B cell (primary cell): ENCODE measurements at regions not wholly inside any gene's neighbourhood (a gene's known extent, or its start where the extent isn't known, plus 50 kb on each side); places are given as distances from the start of the nearest gene placed in this dataset.

ENCODE experiments used
- ATAC-seq: fragments of 200-7000 bp; cut with Tn5 transposase; one replicate; pipeline ENCODE4 v1.10.0; 2021; ENCODE audit warnings: low read depth, mild to moderate bottlenecking, moderate number of reproducible peaks, moderate library complexity
- CTCF ChIA-PET: fragments of 350-600 bp; sonication (Branson Sonifier 250); formaldehyde crosslinking; loops from one replicate; lab custom pipeline; 2021; ENCODE audit warnings: antibody characterized with exemption, inconsistent platforms; lab: Charles Lee
- POLR2A ChIA-PET: fragments of 350-600 bp; sonication (Branson Sonifier 250); formaldehyde crosslinking; loops from one replicate; lab custom pipeline; 2021; ENCODE audit warnings: antibody characterized with exemption; lab: Charles Lee
- DNase-seq: peaks from one replicate; pipeline ENCODE4 v3.0.0; 2013
- H2AFZ ChIP-seq: 2 replicates; pipeline ENCODE4 v1.6.1; 2012; ENCODE audit warnings: mild to moderate bottlenecking, low read depth, low read length; ENCODE audit not compliant: insufficient read depth, poor library complexity, severe bottlenecking
- H3K27ac ChIP-seq, 2 donors: 1 replicate in 1 of 2; 2 replicates in 1 of 2; pipeline ENCODE4 v1.5.1; 2012 to 2013; ENCODE audit warnings: low read length in 2 of 2, mild to moderate bottlenecking in 2 of 2, moderate library complexity in 1 of 2
- H3K27me3 ChIP-seq, 4 experiments: fragments of 200-600 bp in 1 of 4; sonication (generic) in 1 of 4; replicated peaks in 1 of 4; 1 replicate in 2 of 4; 2 replicates in 2 of 4; pipeline versions ENCODE4 v1.6.1 to v1.7.0; 2013 to 2016; ENCODE audit warnings: low read length in 3 of 4, mild to moderate bottlenecking in 2 of 4, mixed read lengths in 1 of 4, moderate library complexity in 1 of 4; ENCODE audit not compliant: insufficient read depth in 4 of 4, control insufficient read depth in 3 of 4; ENCODE audit errors: control extremely low read depth in 1 of 4
- H3K36me3 ChIP-seq, 2 experiments: replicated peaks in 1 of 2; 1 replicate in 1 of 2; 2 replicates in 1 of 2; pipeline versions ENCODE4 v1.6.1 to v1.7.1; 2013; ENCODE audit warnings: low read length in 1 of 2; ENCODE audit not compliant: insufficient read depth in 2 of 2, control insufficient read depth in 1 of 2; ENCODE audit errors: control extremely low read depth in 1 of 2, extremely low read depth in 1 of 2
- H3K4me1 ChIP-seq, 2 donors: fragments of 200-600 bp in 1 of 2; sonication (generic) in 1 of 2; 1 replicate in 1 of 2; 2 replicates in 1 of 2; pipeline versions ENCODE4 v1.5.1 to v1.6.1; 2013 to 2017; ENCODE audit warnings: low read length in 2 of 2; ENCODE audit not compliant: control insufficient read depth in 2 of 2, insufficient read depth in 2 of 2
- H3K4me2 ChIP-seq: replicated peaks from 2 replicates; pipeline ENCODE3; 2012; ENCODE audit warnings: mild to moderate bottlenecking, low read depth, low read length; ENCODE audit not compliant: poor library complexity, severe bottlenecking
- H3K4me3 ChIP-seq, 5 experiments: fragments of 200-600 bp in 1 of 5; sonication (generic) in 1 of 5; 1 replicate in 3 of 5; 2 replicates in 2 of 5; pipeline versions ENCODE4 v1.5.1 to v1.7.0; 2011 to 2016; ENCODE audit warnings: low read length in 4 of 5, mild to moderate bottlenecking in 4 of 5, low read depth in 2 of 5, control low read depth in 1 of 5, moderate library complexity in 1 of 5; ENCODE audit not compliant: insufficient read depth in 1 of 5; ENCODE audit errors: control extremely low read depth in 1 of 5, extremely low read depth in 1 of 5
- H3K79me2 ChIP-seq: fragments of 200-600 bp; sonication (generic); one replicate; pipeline ENCODE4 v1.6.0; 2016; ENCODE audit warnings: low read length; ENCODE audit not compliant: control insufficient read depth, insufficient read depth
- H3K9ac ChIP-seq: fragments of 200-600 bp; sonication (generic); 2 replicates; pipeline ENCODE4 v1.6.1; 2017; ENCODE audit warnings: mild to moderate bottlenecking, low read length, moderate library complexity
- H3K9me3 ChIP-seq, 3 donors: one replicate each; pipeline versions ENCODE4 v1.6.1 to v1.7.1; 2013; ENCODE audit warnings: low read length in 2 of 3; ENCODE audit not compliant: control insufficient read depth in 2 of 3, insufficient read depth in 1 of 3; ENCODE audit errors: control extremely low read depth in 1 of 3
- H4K20me1 ChIP-seq: 2 replicates; pipeline ENCODE4 v1.6.0; 2012; ENCODE audit warnings: mild to moderate bottlenecking, low read length; ENCODE audit not compliant: insufficient read depth, control insufficient read depth, poor library complexity, severe bottlenecking
- H3K27ac Mint-ChIP-seq: one replicate; pipeline ENCODE4 v1.8.0; 2021; ENCODE audit warnings: mixed read lengths
- H3K27me3 Mint-ChIP-seq: one replicate; pipeline ENCODE4 v1.8.0; 2021; ENCODE audit warnings: mixed read lengths
- H3K4me1 Mint-ChIP-seq: one replicate; pipeline ENCODE4 v1.8.0; 2021; ENCODE audit warnings: mixed read lengths
- H3K4me3 Mint-ChIP-seq: one replicate; pipeline ENCODE4 v1.8.0; 2021; ENCODE audit warnings: mixed read lengths
- H3K9me3 Mint-ChIP-seq: one replicate; pipeline ENCODE4 v1.8.0; 2022; ENCODE audit warnings: mixed read lengths; ENCODE audit not compliant: insufficient read depth
- EZH2 ChIP-seq: IDR thresholded peaks from 2 replicates; pipeline ENCODE4 v1.6.1; 2012; ENCODE audit warnings: borderline replicate concordance, low read depth, mild to moderate bottlenecking, moderate library complexity, low read length; ENCODE audit not compliant: insufficient read depth, poor library complexity, severe bottlenecking
- WGBS: methylation state at CpG from one replicate; pipeline ENCODE4 v1.1.5; 2013; ENCODE audit warnings: missing lambda C conversion rate; ENCODE audit not compliant: insufficient coverage; 5-methylcytosine and 5-hydroxymethylcytosine counted together
- intact Hi-C: fragments of 100-400 bp; cut with micrococcal nuclease; formaldehyde crosslinking; loops from one replicate; pipeline ENCODE4 v1.10.0; 2022
- TF ChIP-seq, protein P1 (sequence below): fragments of 200-600 bp; IDR thresholded peaks from one replicate; pipeline ENCODE4 v1.8.0; 2022; ENCODE audit warnings: antibody characterized with exemption, mild to moderate bottlenecking

DNA sequence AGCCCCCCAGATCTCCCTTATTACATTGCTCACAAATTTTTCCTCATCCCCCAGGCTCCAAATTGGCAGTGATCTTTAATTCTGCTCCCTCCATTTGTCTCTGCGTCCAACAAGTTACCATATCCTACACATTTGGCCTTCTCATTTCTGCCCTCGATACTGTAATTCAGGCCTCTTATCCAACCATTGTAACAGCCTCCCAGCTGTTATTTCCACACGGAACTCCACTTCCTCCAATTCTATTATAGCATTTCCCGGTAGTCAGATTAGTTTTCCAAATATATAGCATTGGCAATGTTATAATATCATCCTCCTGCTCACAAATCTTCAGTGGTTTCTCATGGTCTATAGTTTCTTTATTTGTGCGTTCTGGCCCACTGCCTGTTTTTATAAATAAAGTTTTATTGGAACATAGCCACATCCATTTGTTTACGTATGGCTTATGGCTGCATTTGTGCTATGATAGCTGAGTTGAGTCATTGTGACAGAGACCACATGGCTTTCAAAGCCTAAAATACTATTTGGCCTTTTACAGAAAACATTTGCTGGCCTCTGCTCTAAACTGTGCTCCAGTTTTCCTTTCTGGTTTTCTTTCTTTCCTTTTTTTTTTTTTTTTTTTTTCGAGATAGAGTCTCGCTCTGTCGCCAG is 126.5 kb upstream of the ZNF438 start:
- CTCF ChIA-PET: no interaction called here
- Histone ChIP-seq H3K79me2 (no peaks in the 10 kb centered on the region), H3K27ac (no peak overlapping the region), H3K4me3 (no peak overlapping the region), H3K9me3 (peaks cover 0 to 1% (median 0%) of the 10 kb centered on the region in 3 donors), H2AFZ (no peak overlapping the region), H3K36me3 (no peaks in the 10 kb centered on the region), H4K20me1 (no peaks in the 10 kb centered on the region), H3K27me3 (no peaks in the 10 kb centered on the region), H3K4me2 (no peak overlapping the region), H3K9ac (no peak overlapping the region), H3K4me1 (no peaks in the 10 kb centered on the region)
- H3K27ac Mint-ChIP-seq: no peak overlapping the region
- H3K4me3 Mint-ChIP-seq: no peak overlapping the region
- POLR2A ChIA-PET: no interaction called here
- H3K9me3 Mint-ChIP-seq: peaks cover 3% of the 10 kb centered on the region
- H3K27me3 Mint-ChIP-seq: no peaks in the 10 kb centered on the region
- no peak for ATAC-seq
- DNase-seq: no peak
- WGBS: 97% methylated on average over 4 of the region's 9 CpGs
- no peaks in the 10 kb centered on the region for H3K4me1 Mint-ChIP-seq
- intact Hi-C loops: no loop called here
- TF ChIP-seq, protein P1, sequence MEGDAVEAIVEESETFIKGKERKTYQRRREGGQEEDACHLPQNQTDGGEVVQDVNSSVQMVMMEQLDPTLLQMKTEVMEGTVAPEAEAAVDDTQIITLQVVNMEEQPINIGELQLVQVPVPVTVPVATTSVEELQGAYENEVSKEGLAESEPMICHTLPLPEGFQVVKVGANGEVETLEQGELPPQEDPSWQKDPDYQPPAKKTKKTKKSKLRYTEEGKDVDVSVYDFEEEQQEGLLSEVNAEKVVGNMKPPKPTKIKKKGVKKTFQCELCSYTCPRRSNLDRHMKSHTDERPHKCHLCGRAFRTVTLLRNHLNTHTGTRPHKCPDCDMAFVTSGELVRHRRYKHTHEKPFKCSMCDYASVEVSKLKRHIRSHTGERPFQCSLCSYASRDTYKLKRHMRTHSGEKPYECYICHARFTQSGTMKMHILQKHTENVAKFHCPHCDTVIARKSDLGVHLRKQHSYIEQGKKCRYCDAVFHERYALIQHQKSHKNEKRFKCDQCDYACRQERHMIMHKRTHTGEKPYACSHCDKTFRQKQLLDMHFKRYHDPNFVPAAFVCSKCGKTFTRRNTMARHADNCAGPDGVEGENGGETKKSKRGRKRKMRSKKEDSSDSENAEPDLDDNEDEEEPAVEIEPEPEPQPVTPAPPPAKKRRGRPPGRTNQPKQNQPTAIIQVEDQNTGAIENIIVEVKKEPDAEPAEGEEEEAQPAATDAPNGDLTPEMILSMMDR: no peak
- TF ChIP-seq EZH2: no peak

DNA sequence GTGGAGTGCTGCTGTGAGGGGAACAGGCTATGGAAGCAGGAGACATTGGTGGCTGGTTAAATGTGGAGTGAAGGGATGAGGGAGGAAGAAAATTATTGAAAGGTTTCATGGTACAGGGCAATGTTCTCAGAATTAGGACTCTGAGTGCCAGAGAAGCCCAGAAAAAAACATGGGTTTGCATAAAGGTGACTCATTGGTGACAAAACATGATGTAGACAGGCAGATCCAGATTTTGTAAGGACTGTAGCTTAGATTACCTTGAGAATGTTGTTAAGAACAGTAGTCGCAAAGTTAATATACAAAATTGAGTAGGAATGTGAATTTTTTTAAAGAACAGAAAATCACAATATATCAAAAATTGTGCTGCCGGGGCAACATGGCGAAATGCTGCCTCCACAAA is 134.9 kb upstream of the ZNF438 start:
- Histone ChIP-seq H3K4me2 (no peak overlapping the region), H3K36me3 (no peaks in the 10 kb centered on the region), H4K20me1 (no peaks in the 10 kb centered on the region), H3K9ac (no peak overlapping the region), H3K4me3 (no peak overlapping the region), H2AFZ (no peak overlapping the region), H3K27me3 (peaks cover 0 to 7% (median 0%) of the 10 kb centered on the region in 4 experiments), H3K27ac (no peak overlapping the region), H3K79me2 (no peaks in the 10 kb centered on the region), H3K4me1 (no peaks in the 10 kb centered on the region), H3K9me3 (peaks cover 0 to 10% (median 2%) of the 10 kb centered on the region in 3 donors)
- DNase-seq (no peak), ATAC-seq (no peak)
- H3K27me3 Mint-ChIP-seq: peaks cover 12% of the 10 kb centered on the region
- H3K4me1 Mint-ChIP-seq: no peaks in the 10 kb centered on the region
- POLR2A ChIA-PET: no interaction called here
- intact Hi-C loops: no loop called here
- CTCF ChIA-PET: no interaction called here
- H3K9me3 Mint-ChIP-seq: peaks cover 2% of the 10 kb centered on the region
- no peak overlapping the region for H3K4me3 Mint-ChIP-seq
- WGBS: no CpG with 5 or more reads among the region's 3 CpGs
- TF ChIP-seq, protein P1: no peak
- no peak for TF ChIP-seq EZH2
- H3K27ac Mint-ChIP-seq: no peak overlapping the region
